Right cardiac atrium (tissue), 5 donors: ENCODE measurements at regions not wholly inside any gene's neighbourhood (a gene's known extent, or its start where the extent isn't known, plus 50 kb on each side); places are given as distances from the start of the nearest gene placed in this dataset.

ENCODE experiments used
- ATAC-seq, 2 donors: fragments of 200-7000 bp; cut with Tn5 transposase; one replicate each; pipeline versions ENCODE4 v1.8.0 to v1.9.1; 2020; ENCODE audit warnings: moderate library complexity in 2 of 2, mild to moderate bottlenecking in 1 of 2
- DNase-seq, 3 donors: peaks; one replicate each; pipeline ENCODE4 v3.0.0-alpha.2; 2020
- H3K27ac ChIP-seq: one replicate; pipeline ENCODE4 v1.5.1; 2013; ENCODE audit warnings: mild to moderate bottlenecking, low read length, control low read depth, moderate library complexity
- H3K27me3 ChIP-seq: one replicate; pipeline ENCODE4 v1.6.1; 2013; ENCODE audit not compliant: control insufficient read depth, insufficient read depth
- H3K4me1 ChIP-seq: one replicate; pipeline ENCODE4 v1.6.1; 2013; ENCODE audit warnings: low read length; ENCODE audit not compliant: control insufficient read depth, insufficient read depth
- H3K4me3 ChIP-seq: one replicate; pipeline ENCODE4 v1.5.1; 2013; ENCODE audit warnings: low read length, control low read depth
- H3K9me3 ChIP-seq: one replicate; pipeline ENCODE4 v1.6.1; 2013; ENCODE audit warnings: low read length; ENCODE audit not compliant: control insufficient read depth
- WGBS: extraction: QIAGEN DNeasy Blood & Tissue Kit; methylation state at CpG from one replicate; pipeline ENCODE4 v1.1.7; 2013; 5-methylcytosine and 5-hydroxymethylcytosine counted together
- intact Hi-C, 4 donors: fragments of 100-400 bp; cut with DNase I; formaldehyde crosslinking; loops; one replicate each; pipeline versions ENCODE4 v1.11.0 to v1.14.0; 2022 to 2023
- donor health status: healthy with polysubstance abuse.
- donor health status: DM: no; HTN: yes; CAD: no.
- donor health status: DM: no; HTN: no; CAD: no.
- donor health status: DM: no; HTN: yes; CAD: no; lungs with severe emphysema.
- donor health status: DM: yes; HTN: yes; CAD: no.

- WGBS: 91% methylated on average over 1 of the region's 1 CpG
- no peak for DNase-seq
Measured at GRCh38 chr15:47442371-47442770, 274.9 kb upstream of the SEMA6D start.

GRCh38 chr15:47443839-47444238, 273.5 kb upstream of the SEMA6D start:
- Histone ChIP-seq H3K9me3 (no peaks in the 10 kb centered on the region), H3K27ac (no peak overlapping the region), H3K27me3 (no peaks in the 10 kb centered on the region), H3K4me1 (no peaks in the 10 kb centered on the region), H3K4me3 (no peak overlapping the region)
- DNase-seq: no peak
- no peak for ATAC-seq
- intact Hi-C loops: no loop called here
- WGBS: 89% methylated on average over 2 of the region's 2 CpGs

More at GRCh38 chr15:47442371-47442770, 274.9 kb upstream of the SEMA6D start:
- intact Hi-C loops: no loop called here
- no peak overlapping the region for H3K4me3 ChIP-seq
- ATAC-seq: no peak
- no peaks in the 10 kb centered on the region for H3K4me1 ChIP-seq
- H3K27ac ChIP-seq: no peak overlapping the region
- no peaks in the 10 kb centered on the region for H3K27me3 ChIP-seq
- no peaks in the 10 kb centered on the region for H3K9me3 ChIP-seq

- no peak overlapping the region for H3K27ac ChIP-seq
- DNase-seq: no peak
- 97% methylated on average over 9 of the region's 9 CpGs for WGBS
Measured at GRCh38 chr15:47445723-47446392, 271.4 kb upstream of the SEMA6D start.

GRCh38 chr15:47460795-47461573, 256.3 kb upstream of the SEMA6D start:
- 86% methylated on average over 4 of the region's 4 CpGs for WGBS
- intact Hi-C loops: loop anchor here in 1 of 4 donors (10.0 kb wide), 1 partner anchor 56 kb away; no protein-coding TSS in a partner anchor
- Histone ChIP-seq H3K27me3 (no peaks in the 10 kb centered on the region), H3K4me1 (no peaks in the 10 kb centered on the region), H3K9me3 (no peaks in the 10 kb centered on the region), H3K27ac (no peak overlapping the region), H3K4me3 (no peak overlapping the region)
- DNase-seq (no peak), ATAC-seq (peak in 1 of 2 donors; percentile 38)

More at GRCh38 chr15:47445723-47446392, 271.4 kb upstream of the SEMA6D start:
- Histone ChIP-seq H3K4me3 (no peak overlapping the region), H3K4me1 (no peaks in the 10 kb centered on the region), H3K9me3 (no peaks in the 10 kb centered on the region), H3K27me3 (no peaks in the 10 kb centered on the region)
- intact Hi-C loops: no loop called here
- ATAC-seq: no peak

- no peaks in the 10 kb centered on the region for H3K4me1 ChIP-seq
- 85% methylated on average over 3 of the region's 3 CpGs for WGBS
- no peaks in the 10 kb centered on the region for H3K27me3 ChIP-seq
- no peaks in the 10 kb centered on the region for H3K9me3 ChIP-seq
- DNase-seq: no peak
- ATAC-seq: no peak
- intact Hi-C loops: loop anchor here in 1 of 4 donors (10.0 kb wide), 1 partner anchor 57 kb away; no protein-coding TSS in a partner anchor
- no peak overlapping the region for H3K4me3 ChIP-seq
- no peak overlapping the region for H3K27ac ChIP-seq
Measured at GRCh38 chr15:47461652-47462141, 255.6 kb upstream of the SEMA6D start.

GRCh38 chr15:47466357-47466756, 250.9 kb upstream of the SEMA6D start:
- DNase-seq (no peak), ATAC-seq (no peak)
- H3K27me3 ChIP-seq: no peaks in the 10 kb centered on the region
- no peaks in the 10 kb centered on the region for H3K9me3 ChIP-seq
- no peak overlapping the region for H3K4me3 ChIP-seq
- H3K27ac ChIP-seq: no peak overlapping the region
- intact Hi-C loops: loop anchor here in 1 of 4 donors (10.0 kb wide), 1 partner anchor 62 kb away; no protein-coding TSS in a partner anchor
- WGBS: 78% methylated on average over 1 of the region's 1 CpG
- H3K4me1 ChIP-seq: no peaks in the 10 kb centered on the region

GRCh38 chr15:47470983-47471382, 246.3 kb upstream of the SEMA6D start:
- 72% methylated on average over 4 of the region's 4 CpGs for WGBS
- H3K27ac ChIP-seq: no peak overlapping the region
- no peaks in the 10 kb centered on the region for H3K27me3 ChIP-seq
- DNase-seq (no peak), ATAC-seq (no peak)
- H3K4me1 ChIP-seq: no peaks in the 10 kb centered on the region
- no peaks in the 10 kb centered on the region for H3K9me3 ChIP-seq
- intact Hi-C loops: loop anchor here in 2 of 4 donors (10.0 kb wide), 2 partner anchors 244 to 514 kb away; partner anchors contain the start of gene SEMA6D (in 1 of the 2)
- no peak overlapping the region for H3K4me3 ChIP-seq

- Histone ChIP-seq H3K4me3 (no peak overlapping the region), H3K4me1 (no peaks in the 10 kb centered on the region), H3K27me3 (no peaks in the 10 kb centered on the region), H3K27ac (no peak overlapping the region), H3K9me3 (no peaks in the 10 kb centered on the region)
- intact Hi-C loops: loop anchor here in 2 of 4 donors (10.0 kb wide), 2 partner anchors 242 to 512 kb away; partner anchors contain the start of gene SEMA6D (in 1 of the 2)
- ATAC-seq (peak in 1 of 2 donors; percentile 22), DNase-seq (no peak)
- WGBS: 49% methylated on average over 6 of the region's 6 CpGs
Measured at GRCh38 chr15:47473106-47473725, 244.1 kb upstream of the SEMA6D start.

- no peaks in the 10 kb centered on the region for H3K27me3 ChIP-seq
- DNase-seq (peak; percentile 77 to 90 (median 86)), ATAC-seq (peak; percentile 98 to 99)
- H3K27ac ChIP-seq: no peak overlapping the region
- 14% methylated on average over 4 of the region's 4 CpGs for WGBS
- no peaks in the 10 kb centered on the region for H3K9me3 ChIP-seq
- no peaks in the 10 kb centered on the region for H3K4me1 ChIP-seq
- no peak overlapping the region for H3K4me3 ChIP-seq
- intact Hi-C loops: loop anchor here in 2 of 4 donors (10.0 kb wide), 2 partner anchors 241 to 511 kb away; partner anchors contain the start of gene SEMA6D (in 1 of the 2)
Measured at GRCh38 chr15:47473832-47474231, 243.5 kb upstream of the SEMA6D start.

GRCh38 chr15:47475336-47475735, 242.0 kb upstream of the SEMA6D start:
- no peak for ATAC-seq
- 92% methylated on average over 2 of the region's 2 CpGs for WGBS
- intact Hi-C loops: loop anchor here in 2 of 4 donors (10.0 kb wide), 2 partner anchors 239 to 509 kb away; partner anchors contain the start of gene SEMA6D (in 1 of the 2)
- H3K27ac ChIP-seq: no peak overlapping the region
- no peak for DNase-seq
- H3K4me3 ChIP-seq: no peak overlapping the region
- H3K9me3 ChIP-seq: no peaks in the 10 kb centered on the region
- no peaks in the 10 kb centered on the region for H3K4me1 ChIP-seq
- H3K27me3 ChIP-seq: no peaks in the 10 kb centered on the region
